GM18499 (cell line): ENCODE measurements at regions not wholly inside any gene's neighbourhood (a gene's known extent, or its start where the extent isn't known, plus 50 kb on each side); places are given as distances from the start of the nearest gene placed in this dataset.

Experiments used
- ATAC-seq: cut with Tn5 transposase; IDR thresholded peaks from one replicate; pipeline ENCODE4 v1.9.1; 2021; ENCODE audit warnings: moderate number of reproducible peaks; ENCODE audit not compliant: insufficient read depth, unreplicated experiment

- ATAC-seq = no peak
Observed at GRCh38 chr1:187617776-187618175, 789.0 kb downstream of the PLA2G4A start.

GRCh38 chr1:187619175-187619574, 790.4 kb downstream of the PLA2G4A start:
- ATAC-seq = no peak

- no peak for ATAC-seq
Observed at GRCh38 chr1:187621951-187622350, 793.2 kb downstream of the PLA2G4A start.

GRCh38 chr1:187622545-187622944, 793.8 kb downstream of the PLA2G4A start:
- no peak for ATAC-seq

- no peak for ATAC-seq
Observed at GRCh38 chr1:187624812-187625545, 796.2 kb downstream of the PLA2G4A start.

- no peak for ATAC-seq
Observed at GRCh38 chr1:187626056-187626455, 797.3 kb downstream of the PLA2G4A start.

GRCh38 chr1:187627516-187627915, 798.8 kb downstream of the PLA2G4A start:
- ATAC-seq = no peak

GRCh38 chr1:187629075-187629474, 800.3 kb downstream of the PLA2G4A start:
- no peak for ATAC-seq

GRCh38 chr1:187630653-187631380, 802.1 kb downstream of the PLA2G4A start:
- ATAC-seq = no peak

- ATAC-seq = no peak
Observed at GRCh38 chr1:187631381-187631675, 802.6 kb downstream of the PLA2G4A start.

- ATAC-seq = no peak
Observed at GRCh38 chr1:187631984-187632383, 803.2 kb downstream of the PLA2G4A start.

GRCh38 chr1:187634940-187635339, 806.2 kb downstream of the PLA2G4A start:
- no peak for ATAC-seq

- no peak for ATAC-seq
Observed at GRCh38 chr1:187638733-187639434, 810.1 kb downstream of the PLA2G4A start.

GRCh38 chr1:187641015-187641414, 812.3 kb downstream of the PLA2G4A start:
- ATAC-seq = no peak

GRCh38 chr1:187641463-187641862, 812.7 kb downstream of the PLA2G4A start:
- no peak for ATAC-seq

GRCh38 chr1:187641907-187642306, 813.2 kb downstream of the PLA2G4A start:
- no peak for ATAC-seq

GRCh38 chr1:187645651-187646050, 816.9 kb downstream of the PLA2G4A start:
- no peak for ATAC-seq

- no peak for ATAC-seq
Observed at GRCh38 chr1:187646536-187647107, 817.9 kb downstream of the PLA2G4A start.

- ATAC-seq = no peak
Observed at GRCh38 chr1:187648091-187648490, 819.3 kb downstream of the PLA2G4A start.

GRCh38 chr1:187654635-187655034, 825.9 kb downstream of the PLA2G4A start:
- ATAC-seq = no peak

- ATAC-seq = no peak
Observed at GRCh38 chr1:187655104-187655503, 826.4 kb downstream of the PLA2G4A start.
